A172 (cell line): ENCODE measurements at regions not wholly inside any gene's neighbourhood (a gene's known extent, or its start where the extent isn't known, plus 50 kb on each side); places are given as distances from the start of the nearest gene placed in this dataset.
A peak's percentile ranks its signal among the peaks of the same experiment; 100 is the strongest.

Experiments
- DNase-seq: peaks from one replicate; pipeline ENCODE4 v3.0.0-alpha.2; 2015; ENCODE audit warnings: low spot score

DNA sequence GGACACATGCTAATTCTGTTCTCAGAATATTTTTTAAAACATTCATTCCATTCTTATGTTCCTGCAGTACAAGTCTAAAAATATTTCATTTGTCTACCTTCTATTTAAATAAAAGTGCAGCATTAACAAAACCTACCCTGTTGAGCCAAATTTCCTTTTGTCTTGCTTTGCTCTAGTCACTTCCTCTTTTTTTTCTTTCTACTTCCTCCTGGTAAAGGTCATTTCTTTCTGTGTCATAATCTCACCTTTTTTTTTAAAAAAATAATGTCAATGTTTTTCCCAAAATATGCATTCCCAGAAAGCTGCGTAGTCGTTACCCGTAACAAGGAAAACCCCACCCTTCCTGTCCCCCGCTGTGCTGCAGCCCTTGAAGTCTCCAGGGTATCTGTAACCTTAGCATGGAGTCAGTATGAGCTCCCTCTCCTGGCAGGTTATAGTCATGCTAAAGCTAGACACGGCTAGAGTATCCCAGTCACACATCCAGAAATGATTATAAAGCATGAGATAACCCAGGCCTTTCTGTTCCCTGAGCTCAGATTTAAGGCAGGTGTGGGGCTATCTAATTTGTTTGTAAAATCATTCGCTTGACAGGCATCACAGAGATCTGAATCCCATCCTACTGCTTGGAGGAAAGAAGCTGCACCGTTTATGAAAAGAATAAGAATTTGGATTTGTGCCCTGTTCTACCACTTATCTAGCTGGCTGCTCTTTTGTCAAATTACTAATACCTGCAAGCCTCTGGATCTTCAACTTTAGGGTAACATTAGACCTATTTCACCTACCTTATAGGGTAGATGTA lies 51.1 kb upstream of the EED start:
- DNase-seq: peak; percentile 92

GRCh38 chr11:86192519-86193257 lies 51.9 kb upstream of the EED start:
- DNase-seq: no peak

- DNase-seq: no peak
Measured at GRCh38 chr11:86191874-86192273, 52.7 kb upstream of the EED start.

DNA sequence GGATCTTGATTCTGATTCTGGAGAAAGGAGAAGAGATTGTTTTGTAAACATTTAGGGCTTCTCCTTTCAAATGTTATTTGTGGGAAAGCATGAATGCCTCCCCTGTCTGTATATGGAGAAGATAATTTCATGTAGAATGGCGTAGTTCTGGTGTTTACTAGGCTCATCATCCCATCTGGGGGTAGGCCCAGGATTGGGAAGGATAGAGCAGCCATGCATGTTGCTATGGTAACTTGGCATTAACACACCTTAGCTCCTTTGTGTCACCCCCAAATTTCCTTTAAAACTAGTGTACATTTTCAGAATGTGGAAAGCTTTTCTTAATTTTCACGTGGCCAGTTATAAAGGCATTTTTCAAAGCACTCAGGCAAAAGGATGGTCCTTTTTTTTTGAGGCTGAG lies 57.5 kb upstream of the EED start:
- no peak for DNase-seq

DNA sequence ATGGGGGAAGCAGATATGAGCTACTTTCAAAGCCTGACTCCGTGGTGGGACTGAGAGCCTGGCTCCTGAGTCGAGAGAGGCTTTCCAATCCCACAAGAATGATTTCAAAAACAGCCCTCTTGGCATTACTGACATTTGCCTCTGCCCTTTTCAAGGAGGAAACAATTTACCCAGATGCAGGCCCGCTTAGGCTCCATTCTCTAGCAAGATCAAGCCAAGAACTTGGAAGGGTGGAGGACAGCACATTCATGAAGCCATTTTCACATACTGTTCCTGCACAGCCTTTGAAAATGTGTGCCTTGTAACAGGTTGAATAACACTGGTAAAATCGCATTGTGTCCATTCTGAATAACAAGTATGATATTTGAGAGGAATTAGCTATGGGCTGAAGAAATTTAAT lies 58.2 kb upstream of the EED start:
- DNase-seq: no peak

- no peak for DNase-seq
Measured at GRCh38 chr11:86185381-86185750, 59.2 kb upstream of the EED start.

GRCh38 chr11:86184728-86185380 lies 59.7 kb upstream of the EED start:
- no peak for DNase-seq

GRCh38 chr11:86183694-86184093 lies 60.9 kb upstream of the EED start:
- DNase-seq: peak; percentile 13

DNA sequence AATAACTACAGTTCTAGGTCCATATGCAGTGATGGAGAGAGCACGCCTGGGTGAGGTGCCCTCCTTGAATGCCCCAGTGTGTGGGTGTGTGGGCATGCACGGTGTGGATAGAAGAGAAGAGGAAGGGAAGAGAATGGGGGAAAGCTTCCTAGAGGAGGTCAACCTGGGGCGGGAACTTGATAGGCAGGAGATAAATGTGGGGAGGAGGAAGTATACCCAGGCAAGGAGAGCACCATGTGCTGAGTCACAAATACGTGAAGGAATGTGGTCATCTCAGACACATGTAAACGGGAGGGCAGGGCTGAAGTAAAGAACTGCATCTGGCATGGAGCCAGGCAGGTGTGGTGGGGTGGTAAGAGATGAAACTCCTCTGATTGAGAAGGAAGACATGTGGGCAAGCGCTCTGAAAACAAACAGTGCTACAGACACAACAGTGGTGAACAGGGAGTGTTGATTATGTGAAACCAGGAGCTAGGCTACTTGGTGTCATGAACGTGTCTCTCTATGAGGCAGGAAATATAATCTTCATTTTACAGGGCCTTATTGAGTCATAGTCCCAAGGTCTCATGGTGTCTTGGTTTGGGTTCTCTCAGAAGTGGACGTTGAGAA lies 61.5 kb upstream of the EED start:
- DNase-seq: peak; percentile 60

DNA sequence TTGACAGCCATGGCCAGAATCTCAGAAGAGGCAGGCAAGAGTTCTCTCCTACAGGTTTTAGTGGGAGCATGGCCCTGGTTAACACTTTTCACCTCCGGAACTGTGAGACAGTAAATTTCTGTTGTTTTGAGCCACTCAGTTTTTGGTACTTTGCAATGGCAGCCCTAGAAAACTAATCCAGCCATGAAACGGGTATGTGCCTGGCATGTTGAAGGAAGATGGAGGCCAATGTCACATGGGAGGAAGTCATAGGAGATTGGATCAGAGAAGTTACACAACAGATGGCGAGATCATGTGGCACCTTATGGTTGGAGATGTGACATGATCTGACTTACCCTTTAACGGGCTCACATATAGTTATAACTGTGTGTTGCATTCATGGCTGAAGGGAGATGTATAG lies 63.2 kb upstream of the EED start:
- no peak for DNase-seq

DNA sequence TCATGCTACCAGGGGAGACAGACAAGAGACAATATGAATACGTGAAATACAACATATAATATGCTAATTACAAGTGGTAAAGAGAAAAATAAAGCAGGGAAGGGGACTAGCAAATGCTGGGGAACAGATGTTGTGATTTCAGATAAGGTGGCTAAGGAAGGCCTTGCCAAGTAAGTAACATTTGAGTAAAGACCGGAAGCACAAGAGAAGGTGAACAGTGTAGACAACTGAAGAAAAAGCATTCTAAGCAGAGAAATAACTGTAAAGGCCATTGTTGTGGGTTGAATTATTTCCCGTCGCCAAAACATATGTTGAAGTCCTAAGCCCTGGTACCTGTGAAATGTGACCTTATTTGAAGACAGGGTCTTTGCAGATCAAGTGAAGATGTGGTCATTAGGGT lies 63.7 kb upstream of the EED start:
- no peak for DNase-seq

DNA sequence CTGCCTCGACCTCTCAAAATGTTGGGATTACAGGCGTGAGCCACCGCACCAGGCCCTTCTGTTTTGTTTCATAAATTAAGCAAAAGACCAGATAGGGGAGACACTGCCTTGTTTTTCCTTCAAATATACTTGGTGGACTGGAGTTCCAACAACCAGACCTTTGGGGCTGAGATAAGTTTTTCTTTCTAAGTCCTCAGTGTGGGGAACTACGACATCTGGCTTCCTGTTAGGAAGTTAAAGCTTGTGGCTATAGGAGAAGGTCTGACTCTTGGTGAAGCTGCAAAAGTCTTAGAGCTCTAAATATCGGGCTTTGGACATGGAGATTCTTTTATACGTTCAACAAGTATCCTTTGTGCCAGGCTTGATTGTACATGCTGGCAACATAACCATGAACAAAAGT lies 64.1 kb upstream of the EED start:
- no peak for DNase-seq

DNA sequence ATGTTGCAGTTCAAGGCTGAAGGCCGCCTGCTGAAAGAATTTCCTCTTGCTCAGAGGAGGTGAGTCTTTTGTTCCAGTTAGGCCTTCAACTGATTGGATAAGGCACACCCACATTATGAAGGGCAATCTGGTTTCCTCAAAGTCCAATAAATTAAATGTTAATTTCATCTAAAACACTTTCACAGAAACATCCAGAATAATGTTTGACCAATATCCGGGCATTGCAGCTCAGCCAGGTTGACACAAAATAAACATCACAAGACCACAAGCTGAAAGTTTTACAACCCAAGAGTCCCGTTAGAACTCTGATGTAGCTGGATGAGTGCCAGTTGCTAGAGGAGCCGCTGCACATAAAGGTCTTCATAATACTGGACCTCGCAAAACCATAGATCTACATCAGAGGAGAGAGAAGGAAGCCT lies 64.9 kb upstream of the EED start:
- no peak for DNase-seq

DNA sequence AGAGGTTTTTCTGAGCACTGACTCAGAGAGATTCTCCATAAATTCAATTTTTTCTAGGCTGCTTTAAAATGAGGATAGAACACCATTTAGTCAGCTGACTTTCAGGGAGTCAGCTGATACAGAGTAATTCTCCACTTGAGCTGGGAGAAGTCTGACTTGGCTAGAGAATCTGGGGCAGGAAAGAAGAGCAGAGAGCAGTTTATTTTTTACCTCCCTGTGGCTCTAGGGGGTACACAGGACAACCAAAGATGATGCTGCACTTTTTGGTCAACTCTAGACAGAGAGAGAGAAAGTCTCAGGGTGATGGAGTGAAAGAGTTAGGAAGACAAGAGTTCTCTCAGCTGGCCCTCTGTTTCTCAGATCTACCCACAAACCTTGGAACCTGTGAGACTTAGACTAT lies 67.3 kb upstream of the EED start:
- DNase-seq: peak; percentile 12

GRCh38 chr11:86176165-86176884 lies 68.2 kb upstream of the EED start:
- DNase-seq: peak; percentile 54

DNA sequence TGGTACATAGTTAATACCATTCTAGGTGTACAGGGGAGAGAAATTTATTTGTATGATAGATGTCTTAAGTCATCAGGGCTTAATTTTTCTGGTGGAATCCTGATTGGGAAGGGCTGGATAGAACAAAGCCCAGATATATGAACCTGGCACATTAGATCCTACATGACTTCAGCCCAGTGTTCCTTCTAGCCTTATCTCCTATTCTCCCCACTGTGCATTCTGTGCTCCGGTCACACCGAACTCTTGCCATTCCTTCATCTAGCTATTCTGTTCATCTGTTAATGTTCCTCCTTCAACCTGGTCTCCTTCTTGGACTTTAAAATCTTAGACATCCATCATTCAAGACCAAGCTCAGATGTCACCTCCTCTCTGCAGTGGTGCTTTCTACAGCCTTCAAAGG lies 68.9 kb upstream of the EED start:
- DNase-seq: no peak

GRCh38 chr11:86175191-86175590 lies 69.4 kb upstream of the EED start:
- no peak for DNase-seq

GRCh38 chr11:86174101-86175046 lies 70.2 kb upstream of the EED start:
- DNase-seq: peak; percentile 98

GRCh38 chr11:86172894-86173293 lies 71.7 kb upstream of the EED start:
- DNase-seq: peak; percentile 75

- DNase-seq: no peak
Measured at GRCh38 chr11:86171627-86172026, 72.9 kb upstream of the EED start.
